Mucosa of stomach (tissue), 1 donor: ENCODE measurements at regions not wholly inside any gene's neighbourhood (a gene's known extent, or its start where the extent isn't known, plus 50 kb on each side); places are given as distances from the start of the nearest gene placed in this dataset.

Experiments
- H3K27me3 ChIP-seq: one replicate; pipeline ENCODE4 v1.7.0; 2013; ENCODE audit warnings: mild to moderate bottlenecking, low read length; ENCODE audit not compliant: control insufficient read depth, insufficient read depth
- H3K36me3 ChIP-seq: one replicate; pipeline ENCODE4 v1.7.0; 2013; ENCODE audit warnings: low read length; ENCODE audit not compliant: control insufficient read depth, insufficient read depth
- H3K4me1 ChIP-seq: one replicate; pipeline ENCODE4 v1.7.0; 2013; ENCODE audit warnings: mild to moderate bottlenecking, low read length; ENCODE audit not compliant: control insufficient read depth, insufficient read depth
- H3K4me3 ChIP-seq: one replicate; pipeline ENCODE4 v1.7.0; 2013; ENCODE audit warnings: low read length
- H3K9ac ChIP-seq: one replicate; pipeline ENCODE4 v1.7.0; 2013; ENCODE audit warnings: mild to moderate bottlenecking, low read length, moderate library complexity
- H3K9me3 ChIP-seq: one replicate; pipeline ENCODE4 v1.7.0; 2013; ENCODE audit warnings: mild to moderate bottlenecking, low read length, moderate library complexity; ENCODE audit not compliant: control insufficient read depth
- donor health status: Pancreatic carcinoma.

DNA sequence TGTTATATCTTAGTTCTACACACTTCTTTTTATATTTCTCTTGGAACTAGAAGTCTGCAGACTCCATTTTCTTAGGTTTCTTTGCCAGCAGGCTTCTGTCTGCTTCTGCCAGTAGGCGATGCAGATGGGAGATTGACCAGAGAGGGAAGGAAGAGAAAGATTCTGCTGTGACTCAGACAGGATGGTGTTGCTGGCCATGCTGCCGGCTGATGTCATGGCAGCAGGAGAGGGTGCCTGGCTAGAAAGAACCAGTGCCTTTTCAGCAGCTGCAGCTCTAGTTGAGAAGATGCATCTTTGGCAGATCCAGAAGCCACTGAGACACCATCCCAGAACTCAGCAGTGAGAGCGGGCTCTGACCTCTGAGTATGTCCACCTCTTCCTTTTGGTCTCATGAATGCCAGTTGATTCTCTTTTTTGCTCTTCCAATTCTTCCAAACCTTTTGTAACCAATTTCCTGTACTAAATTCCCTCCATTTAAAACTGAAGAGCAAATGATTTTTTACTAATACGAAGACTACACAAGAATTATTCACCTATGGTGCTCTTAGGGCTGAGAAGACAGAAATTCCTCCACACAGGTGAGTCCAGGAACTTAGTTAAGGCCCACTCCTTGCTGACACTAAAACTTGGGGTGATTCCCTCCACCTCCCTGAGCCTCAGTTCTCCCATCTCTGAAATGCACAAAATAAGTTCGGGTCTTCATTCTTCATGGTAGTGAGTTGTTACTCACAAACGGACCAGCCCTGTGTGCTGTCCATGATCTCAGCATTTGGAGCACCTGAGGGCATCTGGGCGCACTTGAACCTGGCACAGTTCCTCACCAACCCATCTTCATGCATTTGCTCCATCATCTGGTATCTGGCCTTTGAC, 200.7 kb downstream of the MYCN start:
- no peak overlapping the region for H3K9ac ChIP-seq
- H3K9me3 ChIP-seq: no peaks in the 10 kb centered on the region
- no peak overlapping the region for H3K4me3 ChIP-seq
- peaks cover 32% of the 10 kb centered on the region for H3K4me1 ChIP-seq
- no peaks in the 10 kb centered on the region for H3K27me3 ChIP-seq
- H3K36me3 ChIP-seq: no peaks in the 10 kb centered on the region

DNA sequence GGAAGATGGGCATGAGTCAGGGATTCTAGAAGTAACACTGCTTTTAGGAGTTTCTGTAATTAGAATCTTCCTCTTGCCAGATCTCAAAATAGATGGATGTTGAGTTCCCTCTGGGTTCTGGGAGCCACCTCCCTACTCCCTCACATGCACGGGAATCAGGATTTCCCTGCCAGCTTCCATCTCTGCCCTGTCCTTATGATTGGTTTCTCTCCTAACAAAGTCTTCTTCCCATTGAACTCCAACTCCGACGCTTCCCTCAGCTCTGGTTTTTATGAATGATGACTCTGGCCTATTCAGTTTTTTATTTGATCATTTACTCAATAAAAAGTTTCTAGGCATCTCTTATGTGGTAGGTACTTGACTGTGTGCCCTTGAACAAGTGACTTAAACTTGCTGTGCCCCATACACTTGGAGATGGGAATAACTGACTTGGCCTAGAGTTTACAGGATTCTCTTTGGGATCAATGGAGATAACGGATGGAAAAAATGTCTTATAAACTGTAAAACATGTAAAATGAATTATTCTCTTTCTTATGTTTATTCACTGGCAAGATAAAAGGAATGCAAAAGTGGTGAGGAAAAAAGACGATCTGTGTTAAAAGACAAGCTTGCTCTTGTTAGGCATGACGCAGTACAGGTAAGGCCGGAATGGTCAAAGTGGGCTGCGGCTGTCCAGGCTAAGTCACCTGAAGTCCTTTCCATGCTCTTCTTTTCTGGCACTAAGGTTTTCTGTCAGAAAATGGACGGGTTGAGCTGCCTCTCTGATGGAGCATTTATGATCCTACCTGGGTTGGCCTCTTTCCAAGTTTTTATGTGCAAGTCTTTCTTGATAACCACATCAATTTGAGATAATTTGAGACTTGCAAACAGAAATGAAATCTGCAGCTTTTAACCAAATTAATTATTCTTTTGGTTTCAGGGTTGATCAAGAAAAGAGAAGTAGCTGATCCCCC, 199.6 kb downstream of the MYCN start:
- Histone ChIP-seq H3K4me3 (no peak overlapping the region), H3K36me3 (no peaks in the 10 kb centered on the region), H3K9me3 (no peaks in the 10 kb centered on the region), H3K9ac (no peak overlapping the region), H3K4me1 (peaks cover 32% of the 10 kb centered on the region), H3K27me3 (no peaks in the 10 kb centered on the region)

DNA sequence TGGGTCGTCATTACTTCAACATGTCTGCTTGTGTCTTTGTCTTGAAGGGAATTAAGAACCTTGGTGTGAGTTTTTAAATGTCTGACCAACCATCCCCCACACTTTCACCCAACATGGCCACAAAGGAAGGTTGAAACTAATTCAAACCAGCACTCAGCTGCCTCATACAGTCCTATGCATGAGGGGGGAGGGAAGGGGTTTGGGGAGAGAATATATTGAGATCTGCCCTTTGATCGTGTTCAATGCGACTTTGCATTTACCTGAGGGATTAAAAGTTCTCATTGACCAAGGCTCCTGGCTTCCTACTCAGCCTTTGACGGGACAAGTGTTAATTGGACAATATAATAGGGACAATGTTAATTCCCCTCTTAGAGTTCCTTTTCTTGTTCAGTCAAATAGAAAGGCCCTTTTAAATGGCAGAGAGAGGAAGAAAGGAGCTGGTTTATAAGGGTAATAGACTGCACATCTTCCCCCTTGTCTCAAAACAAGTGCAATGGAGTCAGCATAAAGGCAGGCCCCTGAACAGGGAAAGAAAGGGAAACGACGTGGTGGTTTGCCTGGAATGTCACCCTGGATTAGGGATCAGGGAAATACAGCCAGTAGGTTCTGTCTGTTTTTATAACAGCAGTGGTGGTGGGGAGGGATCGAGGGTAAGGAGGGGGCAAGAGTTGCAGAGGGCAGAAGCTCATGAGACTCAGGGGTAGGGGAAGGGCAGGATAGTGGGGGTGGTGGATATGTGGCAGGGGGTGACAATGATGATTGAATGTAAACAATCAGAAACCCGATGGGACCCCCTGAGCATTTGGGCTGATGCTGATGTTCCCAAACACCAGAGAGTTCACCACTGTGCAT, 198.7 kb downstream of the MYCN start:
- H3K4me3 ChIP-seq: no peak overlapping the region
- peaks cover 32% of the 10 kb centered on the region for H3K4me1 ChIP-seq
- no peaks in the 10 kb centered on the region for H3K27me3 ChIP-seq
- H3K9ac ChIP-seq: no peak overlapping the region
- no peaks in the 10 kb centered on the region for H3K36me3 ChIP-seq
- H3K9me3 ChIP-seq: no peaks in the 10 kb centered on the region

DNA sequence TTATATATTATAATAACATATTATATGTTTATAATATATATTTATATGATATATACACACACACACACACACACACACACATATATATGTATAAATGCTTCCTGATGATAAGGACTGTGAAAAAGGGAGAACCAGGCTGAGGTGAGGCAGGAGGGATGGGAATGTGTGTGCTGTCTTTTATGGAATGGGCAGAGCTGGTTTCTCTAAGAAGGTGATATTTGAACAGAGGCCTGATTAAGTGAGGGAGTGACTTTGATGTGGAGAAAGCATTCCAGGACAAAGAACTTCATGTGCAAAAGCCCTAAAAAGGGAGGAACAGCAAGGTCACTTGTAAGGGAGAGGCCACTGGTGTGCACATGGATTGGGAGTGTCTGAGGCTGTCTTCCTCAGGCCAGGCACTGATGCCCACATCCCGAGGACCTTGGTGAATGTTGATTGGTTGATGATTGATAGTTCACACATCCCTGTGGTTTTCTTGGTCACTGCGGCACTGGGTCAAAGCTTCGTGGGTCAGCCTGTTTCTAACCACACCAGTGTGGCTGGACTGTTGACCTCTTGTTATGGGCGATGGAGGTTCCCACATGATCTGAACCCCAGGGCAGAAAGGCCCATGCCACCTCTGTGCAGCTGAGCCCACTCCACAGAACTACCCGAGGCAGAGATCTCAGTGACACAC, 196.9 kb downstream of the MYCN start:
- H3K36me3 ChIP-seq: no peaks in the 10 kb centered on the region
- H3K9me3 ChIP-seq: no peaks in the 10 kb centered on the region
- H3K27me3 ChIP-seq: no peaks in the 10 kb centered on the region
- no peak overlapping the region for H3K9ac ChIP-seq
- peaks cover 28% of the 10 kb centered on the region for H3K4me1 ChIP-seq
- H3K4me3 ChIP-seq: no peak overlapping the region

DNA sequence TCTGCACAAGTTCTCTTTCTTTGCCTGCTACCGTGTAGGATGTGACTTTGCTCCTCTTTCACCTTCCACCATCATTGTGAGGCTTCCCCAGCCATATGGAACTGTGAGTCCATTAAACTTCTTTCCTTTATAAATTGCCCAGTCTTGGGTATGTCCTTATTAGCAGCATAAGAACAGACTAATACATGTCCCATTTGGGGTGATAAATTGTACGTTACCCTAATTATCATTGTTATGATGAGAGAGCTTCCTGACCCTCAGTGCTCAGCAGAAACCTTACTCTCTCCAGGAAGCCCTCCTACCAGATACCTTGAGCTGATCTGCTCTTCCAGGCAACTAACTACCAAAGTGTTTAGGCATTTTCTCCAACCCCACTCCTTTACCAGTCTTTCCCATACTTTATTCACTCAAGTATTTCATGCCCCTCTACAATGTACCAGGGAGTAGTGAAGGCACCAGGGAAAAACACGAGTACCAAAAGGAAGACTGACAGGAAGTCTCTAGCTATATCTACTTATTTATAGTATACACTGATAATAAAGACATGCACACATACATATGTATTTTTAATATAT, 196.2 kb downstream of the MYCN start:
- no peak overlapping the region for H3K9ac ChIP-seq
- H3K4me1 ChIP-seq: peaks cover 27% of the 10 kb centered on the region
- no peaks in the 10 kb centered on the region for H3K36me3 ChIP-seq
- H3K27me3 ChIP-seq: no peaks in the 10 kb centered on the region
- no peaks in the 10 kb centered on the region for H3K9me3 ChIP-seq
- no peak overlapping the region for H3K4me3 ChIP-seq

DNA sequence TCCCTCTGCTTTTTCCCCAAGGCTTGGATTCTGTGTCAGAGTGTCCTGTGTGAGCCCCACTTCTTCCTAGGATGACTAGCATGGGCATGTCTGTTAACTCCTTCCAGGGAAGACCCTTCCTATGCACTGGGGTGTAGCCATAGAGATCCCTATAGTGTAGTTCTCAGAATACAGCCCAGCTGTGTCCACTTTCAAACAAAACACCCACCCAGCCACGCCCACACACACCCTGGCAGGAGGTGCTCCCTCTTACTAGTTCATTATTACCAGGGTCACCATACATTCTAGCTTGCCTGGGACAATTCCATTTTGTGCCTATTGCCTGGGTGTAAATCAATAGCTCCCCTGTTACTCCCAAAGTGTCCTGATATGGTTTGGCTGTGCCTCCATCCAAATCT, 195.6 kb downstream of the MYCN start:
- no peaks in the 10 kb centered on the region for H3K36me3 ChIP-seq
- no peaks in the 10 kb centered on the region for H3K9me3 ChIP-seq

DNA sequence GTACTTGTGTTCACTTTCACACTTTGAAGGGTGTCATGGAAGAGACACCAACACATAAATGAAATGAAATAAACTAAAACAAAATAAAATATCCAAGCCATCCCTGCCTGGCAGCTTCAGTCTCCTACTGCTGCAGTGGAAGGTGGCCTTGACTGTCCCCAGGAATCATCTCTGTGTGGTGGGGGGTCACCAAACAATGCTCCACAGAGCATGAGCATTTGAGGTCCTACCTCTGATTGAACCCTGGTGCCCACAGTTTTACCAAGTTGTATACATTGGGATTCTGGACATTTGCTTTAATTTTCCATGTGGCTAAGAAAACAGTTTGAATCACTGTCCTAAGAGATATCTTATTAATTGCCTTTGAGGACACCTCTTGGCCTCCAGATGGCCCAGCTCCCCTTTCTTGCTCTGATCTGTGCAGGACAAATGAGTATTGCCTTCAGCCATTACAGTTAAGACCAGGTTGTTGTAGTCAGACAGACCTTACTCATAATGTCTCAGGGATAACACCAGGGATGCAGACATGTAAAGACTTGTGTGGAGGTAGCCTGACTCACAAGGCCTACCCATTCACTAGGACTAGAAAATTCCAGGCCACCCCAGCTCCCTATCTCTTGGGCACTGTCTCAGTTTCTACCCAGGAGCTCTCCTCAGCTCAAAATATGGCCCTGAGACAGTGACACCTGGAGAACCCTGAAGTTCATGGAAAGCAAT, 195.0 kb downstream of the MYCN start:
- Histone ChIP-seq H3K36me3 (no peaks in the 10 kb centered on the region), H3K4me1 (peaks cover 17% of the 10 kb centered on the region), H3K27me3 (no peaks in the 10 kb centered on the region), H3K4me3 (no peak overlapping the region), H3K9me3 (no peaks in the 10 kb centered on the region), H3K9ac (no peak overlapping the region)

More for the DNA sequence above, 195.6 kb downstream of the MYCN start:
- peaks cover 23% of the 10 kb centered on the region for H3K4me1 ChIP-seq
- no peak overlapping the region for H3K9ac ChIP-seq
- H3K4me3 ChIP-seq: no peak overlapping the region
- no peaks in the 10 kb centered on the region for H3K27me3 ChIP-seq

DNA sequence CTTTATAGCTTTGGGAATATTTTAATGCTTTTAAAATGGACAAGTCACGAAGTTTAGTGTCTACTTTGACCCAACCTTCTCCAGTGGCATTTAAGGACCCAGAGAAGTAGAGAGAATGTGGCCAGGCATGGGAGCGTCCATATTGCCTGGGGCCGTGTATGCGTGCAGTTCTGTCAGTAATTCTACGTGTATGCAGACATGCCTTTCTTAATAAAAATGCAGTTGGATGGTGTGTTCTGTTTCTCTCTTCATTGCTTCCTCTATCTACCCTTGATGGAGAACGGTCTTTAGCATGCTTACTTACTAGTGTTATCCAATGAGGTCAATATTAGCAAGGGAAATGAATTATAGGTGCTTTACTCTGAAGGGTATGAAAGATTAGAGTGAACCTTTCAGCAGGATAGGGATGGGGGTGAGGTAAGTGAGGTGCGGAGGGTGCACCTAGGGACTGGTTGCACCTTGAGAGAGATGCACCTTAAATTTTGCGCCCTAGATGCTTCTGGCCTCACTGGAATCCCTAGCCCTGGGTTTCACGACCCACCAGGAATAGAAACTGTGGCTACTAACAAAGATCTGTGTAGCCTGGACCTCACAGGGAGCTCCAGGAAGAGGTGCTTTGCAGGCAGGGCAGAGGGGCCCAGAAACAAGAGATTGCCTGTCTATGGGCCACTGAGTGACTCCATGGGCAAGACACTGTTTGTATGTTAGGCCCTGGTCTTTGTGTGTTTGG, 194.3 kb downstream of the MYCN start:
- Histone ChIP-seq H3K4me1 (peaks cover 9% of the 10 kb centered on the region), H3K4me3 (no peak overlapping the region)

DNA sequence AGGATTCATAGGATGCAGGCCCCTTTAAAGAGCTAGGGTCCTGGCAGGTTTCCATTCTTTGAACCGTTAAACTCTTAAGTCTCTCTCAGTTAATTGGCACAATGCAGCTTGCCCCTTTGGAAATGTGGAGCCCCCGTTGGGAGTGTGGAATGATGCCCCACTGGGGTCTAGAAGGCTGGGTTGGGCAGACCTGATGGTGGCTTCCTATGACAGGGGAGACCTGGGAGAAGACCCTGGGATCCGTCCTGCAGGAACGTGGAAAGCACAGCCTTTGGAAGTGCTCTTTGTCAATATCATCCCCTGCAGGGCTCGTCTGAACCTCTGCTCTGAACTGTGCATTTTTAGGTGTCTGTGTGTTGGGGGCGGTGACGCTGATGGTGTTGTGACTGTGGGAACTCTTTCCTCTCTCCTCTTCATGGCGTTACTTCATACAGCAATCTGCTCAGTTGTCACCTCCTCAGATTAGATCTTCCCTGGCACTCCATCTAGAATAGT, 190.6 kb downstream of the MYCN start:
- Histone ChIP-seq H3K9ac (no peak overlapping the region), H3K9me3 (no peaks in the 10 kb centered on the region), H3K27me3 (no peaks in the 10 kb centered on the region), H3K4me1 (peaks cover 11% of the 10 kb centered on the region), H3K4me3 (no peak overlapping the region), H3K36me3 (no peaks in the 10 kb centered on the region)

More for the DNA sequence above, 194.3 kb downstream of the MYCN start:
- no peaks in the 10 kb centered on the region for H3K36me3 ChIP-seq
- no peaks in the 10 kb centered on the region for H3K27me3 ChIP-seq
- H3K9ac ChIP-seq: no peak overlapping the region
- no peaks in the 10 kb centered on the region for H3K9me3 ChIP-seq

DNA sequence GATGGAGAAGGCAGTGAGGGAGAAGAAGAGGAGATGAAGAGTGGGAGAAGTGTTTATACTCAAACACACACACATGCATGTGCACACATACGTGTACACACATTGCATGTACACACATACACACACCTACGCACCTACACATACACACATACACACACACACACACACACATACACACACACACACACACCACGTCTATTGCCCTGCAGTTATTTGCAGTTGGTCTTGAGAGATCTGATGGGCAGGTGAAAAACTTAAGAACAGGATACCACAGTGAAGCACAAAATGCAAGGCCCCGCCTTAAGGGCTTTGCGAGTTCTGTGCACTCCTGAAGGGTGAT, 190.2 kb downstream of the MYCN start:
- H3K9ac ChIP-seq: no peak overlapping the region
- no peaks in the 10 kb centered on the region for H3K9me3 ChIP-seq
- no peaks in the 10 kb centered on the region for H3K36me3 ChIP-seq
- H3K27me3 ChIP-seq: no peaks in the 10 kb centered on the region
- H3K4me3 ChIP-seq: no peak overlapping the region
- peaks cover 16% of the 10 kb centered on the region for H3K4me1 ChIP-seq
